HL-60/S4 treated with retinoic acid at 250 ng/mL for 4 days and 3 days (cell line): ENCODE measurements at regions not wholly inside any gene's neighbourhood (a gene's known extent, or its start where the extent isn't known, plus 50 kb on each side); places are given as distances from the start of the nearest gene placed in this dataset.

Experiments
- in situ Hi-C: fragments of 300-500 bp; cut with MboI; formaldehyde crosslinking; loops from 2 replicates; pipeline ENCODE4 v1.7.0; 2022; ENCODE audit warnings: low sequenced_read_pairs

DNA sequence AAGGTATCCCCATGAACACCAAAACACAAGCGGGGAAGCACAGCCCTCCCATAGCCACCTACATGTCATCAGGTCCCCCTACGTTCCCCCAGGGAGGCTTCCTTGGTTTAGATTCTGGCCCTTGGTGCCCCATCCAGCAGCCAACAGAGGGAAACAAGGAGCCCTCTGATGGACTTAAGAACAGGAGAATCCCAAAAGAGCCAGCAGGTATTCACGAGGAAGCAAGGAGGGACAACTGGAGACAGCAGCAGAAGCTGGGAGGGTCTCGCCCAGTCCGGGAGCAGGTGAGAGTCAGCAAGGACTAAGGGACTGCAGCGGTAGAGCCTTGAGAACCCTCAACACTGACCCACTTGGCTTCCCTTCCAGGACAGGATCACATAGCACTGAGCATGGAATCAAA, 58.4 kb upstream of the TOP1 start:
- in situ Hi-C loops: loop anchor here (10.0 to 25.0 kb wide), 2 partner anchors 145 to 367 kb away; partner anchors contain the start of gene LPIN3

DNA sequence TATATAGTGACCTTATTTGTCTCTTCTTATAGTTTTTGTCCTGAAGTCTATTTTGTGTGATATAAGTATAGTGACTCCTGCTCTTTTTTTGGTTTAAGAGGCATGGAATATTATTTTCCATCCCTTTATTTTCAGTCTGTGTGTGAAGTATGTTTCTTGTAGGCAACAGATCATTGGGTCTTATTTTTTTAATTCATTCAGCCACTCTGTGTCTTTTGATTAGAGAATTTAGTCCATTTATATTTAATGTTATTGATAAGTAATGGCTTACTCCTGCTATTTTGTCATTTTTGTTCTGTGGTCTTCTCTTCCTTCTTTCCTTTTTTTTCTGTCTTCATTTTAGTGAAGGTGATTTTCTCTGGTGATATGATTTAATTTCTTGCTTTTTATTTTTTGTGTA, 51.4 kb upstream of the TOP1 start:
- in situ Hi-C loops: loop anchor here (10.0 kb wide), 1 partner anchor 138 kb away; no protein-coding TSS in a partner anchor

DNA sequence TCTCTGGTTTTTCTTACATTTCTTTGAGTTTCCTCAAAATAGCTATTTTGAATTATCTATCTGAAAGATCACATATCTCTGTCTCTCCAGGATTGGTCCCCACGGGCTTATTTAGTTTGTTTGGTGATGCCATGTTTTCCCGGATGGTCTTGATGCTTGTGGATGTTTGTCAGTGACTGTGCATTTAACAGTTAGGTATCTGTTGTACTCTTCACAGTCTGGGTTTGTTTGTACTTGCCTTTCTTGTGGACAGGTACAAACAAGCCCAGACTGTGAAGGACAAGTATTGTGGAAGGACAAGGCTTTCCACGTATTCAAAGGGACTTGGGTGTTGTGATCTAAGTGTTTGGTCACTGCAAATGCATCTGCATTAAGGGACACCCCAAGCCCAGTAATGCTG, 49.9 kb upstream of the TOP1 start:
- in situ Hi-C loops: loop anchor here (10.0 kb wide), 1 partner anchor 136 kb away; no protein-coding TSS in a partner anchor
